ENCODE measurements at regions not wholly inside any gene's neighbourhood (a gene's known extent, or its start where the extent isn't known, plus 50 kb on each side); places are given as distances from the start of the nearest gene placed in this dataset.

DNA sequence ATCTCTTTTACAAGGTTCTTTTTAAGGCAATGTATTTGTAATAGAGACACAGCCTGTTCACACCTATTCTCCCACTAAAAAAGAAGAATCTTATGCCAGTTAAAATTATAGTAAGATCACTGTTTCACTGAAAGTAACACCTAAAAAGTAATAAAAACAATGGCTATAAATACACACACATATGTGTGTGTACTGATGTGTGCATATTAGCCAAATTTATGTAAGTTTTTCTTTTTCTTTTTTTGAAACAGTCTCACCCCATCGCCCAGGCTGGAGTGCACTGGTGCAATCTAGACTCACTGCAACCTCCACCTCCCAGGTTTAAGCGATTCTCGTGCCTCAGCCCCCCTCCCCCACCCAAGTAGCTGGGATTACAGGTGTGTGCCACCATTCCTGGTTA is 56.8 kb upstream of the SLC30A10 start:
- TF ChIP-seq FOXA1 (IDR thresholded peaks at IDR 0.05) (no peak), BHLHE40 (IDR thresholded peaks at IDR 0.05; ENCODE audit: borderline replicate concordance) (no peak), HDGF (IDR thresholded peaks at IDR 0.05; ENCODE audit: borderline replicate concordance) (no peak), SUZ12 (IDR thresholded peaks at IDR 0.05) (no peak)
- TF ChIP-seq, protein P1, sequence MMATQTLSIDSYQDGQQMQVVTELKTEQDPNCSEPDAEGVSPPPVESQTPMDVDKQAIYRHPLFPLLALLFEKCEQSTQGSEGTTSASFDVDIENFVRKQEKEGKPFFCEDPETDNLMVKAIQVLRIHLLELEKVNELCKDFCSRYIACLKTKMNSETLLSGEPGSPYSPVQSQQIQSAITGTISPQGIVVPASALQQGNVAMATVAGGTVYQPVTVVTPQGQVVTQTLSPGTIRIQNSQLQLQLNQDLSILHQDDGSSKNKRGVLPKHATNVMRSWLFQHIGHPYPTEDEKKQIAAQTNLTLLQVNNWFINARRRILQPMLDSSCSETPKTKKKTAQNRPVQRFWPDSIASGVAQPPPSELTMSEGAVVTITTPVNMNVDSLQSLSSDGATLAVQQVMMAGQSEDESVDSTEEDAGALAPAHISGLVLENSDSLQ (IDR thresholded peaks at IDR 0.05): no peak
